Muscle of back (tissue), 3 donors: ENCODE measurements at regions not wholly inside any gene's neighbourhood (a gene's known extent, or its start where the extent isn't known, plus 50 kb on each side); places are given as distances from the start of the nearest gene placed in this dataset.
"Not testable (repeated sequence)": the region's sequence is repeated elsewhere in the genome, so short reads cannot be mapped to it uniquely, and the experiment has no call there.

ENCODE experiments used
- DNase-seq, 3 donors: peaks; one replicate each; pipeline versions ENCODE4 v3.0.0 to v3.0.0-alpha.2; 2013

DNA sequence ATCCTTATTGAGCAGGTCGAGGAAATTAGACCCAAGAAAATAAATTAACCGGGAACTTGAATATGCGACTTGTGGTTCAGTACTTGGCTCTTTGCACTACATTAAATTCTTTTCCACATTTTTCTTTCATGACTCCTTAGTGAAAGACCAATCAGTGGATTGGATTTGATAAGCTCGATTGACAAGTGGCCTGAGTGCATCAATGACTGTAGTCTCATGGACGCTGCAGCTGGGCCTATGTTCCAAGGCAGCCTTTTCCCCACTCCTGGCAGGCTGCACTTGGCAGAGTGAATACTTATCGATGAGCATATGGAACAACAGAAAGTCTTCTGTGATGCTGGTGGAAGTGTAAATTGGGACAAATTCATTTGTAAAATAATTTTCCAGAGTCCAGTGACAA lies 210.8 kb upstream of the EXOC2 start:
- DNase-seq: no peak

DNA sequence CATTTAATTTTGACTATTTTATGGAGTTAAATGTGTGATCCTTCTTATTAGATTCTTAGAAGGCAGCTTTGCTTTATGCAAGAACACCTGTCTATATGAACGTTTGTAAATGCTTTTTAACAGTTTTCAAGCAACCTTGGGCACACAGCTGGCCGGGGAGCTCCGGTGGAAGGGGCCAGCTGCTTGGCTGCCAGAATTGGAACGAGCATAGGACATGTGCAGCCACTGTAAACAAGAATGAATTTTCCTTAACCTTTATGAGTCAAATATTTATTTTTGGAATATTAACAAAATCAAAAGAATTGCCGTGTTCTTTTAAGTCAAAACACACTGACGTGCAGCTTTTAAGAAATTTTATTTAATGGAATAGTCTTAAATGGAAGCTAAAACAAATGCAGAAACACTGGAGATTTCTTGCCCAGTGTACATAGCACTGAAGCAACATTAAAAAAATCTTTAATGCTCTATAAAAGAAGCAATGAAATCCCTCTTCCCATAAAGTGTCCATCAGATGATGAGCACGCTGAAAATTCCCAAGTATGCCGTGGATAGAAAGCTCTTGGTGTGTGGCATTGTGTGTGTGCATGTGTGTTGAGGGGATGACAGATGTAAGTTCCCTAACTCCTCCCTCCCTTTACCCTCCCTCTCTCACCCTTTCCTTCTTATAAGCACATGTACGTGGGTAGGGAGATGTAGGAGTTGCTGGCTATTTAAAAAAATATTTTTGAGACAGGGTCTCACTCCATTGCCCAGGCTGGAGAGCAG lies 208.9 kb upstream of the EXOC2 start:
- peak in 1 of 3 donors; percentile 15 for DNase-seq

DNA sequence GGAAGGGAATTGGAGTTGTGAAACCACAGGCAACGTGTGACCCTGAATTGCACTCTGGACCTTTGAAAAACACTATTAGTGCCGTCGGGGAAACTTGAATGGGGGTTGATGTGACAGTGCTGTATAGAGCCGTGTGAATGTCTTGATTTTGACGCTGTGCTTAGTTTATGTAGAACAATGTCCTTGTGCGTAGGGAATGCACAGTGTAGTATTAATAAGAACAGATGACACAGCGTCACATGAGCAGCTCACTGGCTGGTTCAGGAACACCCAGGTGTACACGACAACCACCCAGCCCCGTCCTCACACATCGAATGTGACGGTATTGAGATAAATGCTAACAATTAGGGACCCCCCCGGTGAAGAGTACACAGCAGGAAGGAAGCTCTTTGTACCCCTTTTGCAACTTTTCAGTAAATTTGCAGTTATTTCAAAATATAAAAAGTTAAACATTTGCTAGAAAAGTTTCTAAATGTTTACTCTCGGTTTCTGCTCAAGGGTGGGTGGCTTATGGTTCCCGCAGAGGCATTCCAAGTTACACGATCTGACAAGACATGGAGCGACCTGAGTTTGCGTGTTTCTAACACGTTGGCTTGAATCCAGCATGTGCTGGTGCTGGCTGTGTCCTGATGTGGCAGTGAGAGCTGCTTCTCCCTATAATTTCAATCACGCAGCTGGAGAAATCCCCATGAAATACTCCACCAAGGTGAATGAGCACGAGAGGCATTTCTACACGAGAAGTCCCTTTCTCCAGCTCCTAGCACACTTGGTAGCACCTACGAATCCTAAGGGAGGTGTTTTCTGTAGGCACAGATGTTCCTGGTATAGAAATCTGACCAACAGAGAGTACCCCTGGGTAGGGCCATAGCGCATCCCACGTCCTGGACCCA lies 208.0 kb upstream of the EXOC2 start:
- no peak for DNase-seq

DNA sequence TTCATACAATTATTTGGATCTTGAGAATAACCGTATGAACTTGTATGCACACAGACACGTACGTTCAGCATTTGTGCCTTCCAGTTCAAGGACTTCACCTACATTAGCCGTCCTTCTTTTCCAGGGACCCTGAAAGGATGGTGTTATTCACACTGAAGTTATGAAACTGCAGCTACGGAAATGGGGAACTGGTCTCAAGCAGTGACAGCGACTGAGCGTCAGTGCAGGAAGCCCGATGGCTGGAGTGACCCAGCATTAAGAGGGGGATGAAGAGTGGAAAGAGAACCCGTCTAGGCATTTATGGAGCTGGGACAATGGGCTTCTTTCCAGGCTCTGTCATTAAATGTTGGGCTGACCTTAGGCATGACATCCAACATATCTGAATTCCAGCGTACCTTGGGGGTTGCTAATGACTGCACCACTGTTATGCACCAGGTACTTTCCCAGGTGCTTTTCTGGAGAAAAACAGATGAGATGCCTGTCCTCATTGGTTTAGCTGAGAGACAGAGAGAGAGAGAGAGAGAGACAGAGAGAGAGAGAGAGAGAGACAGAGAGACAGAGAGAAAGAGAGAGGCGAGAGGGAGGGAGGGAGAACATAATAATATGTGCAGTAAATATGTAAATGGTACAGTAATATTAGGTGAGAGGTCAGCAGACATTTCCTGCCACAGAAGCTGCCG lies 204.7 kb upstream of the EXOC2 start:
- DNase-seq: no peak

DNA sequence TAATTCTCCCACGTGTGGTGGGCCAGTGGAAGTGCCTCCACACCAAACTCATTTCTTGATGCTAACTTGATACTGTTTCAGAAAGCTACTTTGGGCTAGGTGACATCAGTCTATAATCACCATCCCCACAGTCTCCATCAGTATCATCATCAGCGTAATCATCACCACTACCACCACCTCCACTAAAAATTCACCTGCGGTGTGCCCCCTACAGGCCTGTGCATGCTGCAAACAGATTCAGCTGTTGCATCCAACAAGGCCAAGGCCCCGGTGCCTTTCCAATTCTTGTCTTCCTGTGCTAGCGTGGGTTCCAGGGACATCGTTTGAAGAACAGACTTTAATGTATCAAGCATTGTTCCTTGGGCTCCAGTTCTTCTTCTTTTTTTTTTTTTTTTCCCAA lies 201.3 kb upstream of the EXOC2 start:
- DNase-seq: no peak

DNA sequence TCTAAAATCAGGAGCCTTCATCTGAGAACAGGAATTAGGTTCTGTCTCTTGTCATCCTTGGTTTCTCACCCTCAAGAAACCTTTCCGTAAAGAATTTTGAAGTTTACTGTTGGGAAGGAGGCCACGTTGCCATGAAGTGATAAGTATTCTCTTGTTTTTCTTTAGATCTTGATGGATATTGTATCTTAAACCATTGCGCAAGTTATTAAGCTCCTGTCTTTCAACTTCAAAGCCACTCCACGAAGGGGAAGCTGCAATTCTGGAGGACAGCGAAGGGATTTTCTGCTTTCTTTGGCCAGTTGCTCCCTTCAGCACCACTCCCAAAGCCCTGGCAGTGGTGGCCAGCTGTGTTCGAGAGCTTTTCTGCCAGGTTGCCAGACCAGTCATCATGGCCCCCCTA lies 198.1 kb upstream of the EXOC2 start:
- no peak for DNase-seq

DNA sequence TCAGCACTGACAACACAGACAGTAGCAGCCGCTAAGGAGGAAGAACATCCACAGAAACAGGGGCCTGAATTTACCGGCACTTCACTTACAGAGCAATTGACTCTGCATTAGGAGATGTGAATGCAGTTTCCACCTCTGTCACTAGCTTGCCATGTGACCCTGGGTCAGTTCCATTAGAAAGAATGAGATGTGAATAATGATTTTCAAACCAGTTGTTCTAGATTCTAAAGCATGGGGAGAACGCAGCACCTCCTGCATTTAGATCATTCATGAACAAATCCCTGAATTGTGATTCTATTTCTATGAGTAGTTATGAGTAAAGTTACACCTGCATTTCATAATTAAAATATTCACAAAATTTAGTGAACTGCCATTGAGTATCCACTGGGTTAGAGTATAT lies 197.3 kb upstream of the EXOC2 start:
- DNase-seq: no peak

DNA sequence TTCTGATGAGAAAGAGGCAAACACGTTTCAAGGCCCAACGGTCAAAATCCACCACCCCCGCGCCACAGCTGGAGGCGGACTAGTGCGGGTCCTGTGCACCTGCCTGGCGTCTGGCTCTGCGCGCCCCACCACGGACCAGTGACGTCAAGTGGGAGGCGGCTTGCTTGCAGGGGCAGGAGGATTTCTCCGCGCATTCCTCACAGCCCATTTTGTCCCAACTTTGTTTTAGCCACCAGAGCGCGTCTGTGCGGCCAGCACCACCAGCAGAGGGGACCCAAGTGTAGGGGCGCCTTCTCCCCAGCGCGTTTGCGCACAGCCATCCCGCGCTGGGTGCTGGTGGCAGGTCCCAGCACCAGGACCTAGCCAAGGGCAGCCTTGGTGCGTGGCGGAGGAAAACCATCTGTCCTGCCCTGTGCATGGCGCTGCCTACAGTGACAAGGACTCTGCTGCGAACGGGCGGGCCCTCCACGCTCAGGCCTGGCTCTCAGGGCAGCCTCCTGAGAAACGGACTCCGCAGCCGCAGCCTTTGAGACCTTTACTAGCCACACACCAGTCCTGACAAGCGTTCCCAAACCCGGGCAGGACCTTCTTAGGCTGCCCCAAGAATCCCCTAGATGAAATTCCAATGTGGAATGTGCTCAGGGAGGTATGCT lies 194.8 kb upstream of the EXOC2 start:
- no peak for DNase-seq

DNA sequence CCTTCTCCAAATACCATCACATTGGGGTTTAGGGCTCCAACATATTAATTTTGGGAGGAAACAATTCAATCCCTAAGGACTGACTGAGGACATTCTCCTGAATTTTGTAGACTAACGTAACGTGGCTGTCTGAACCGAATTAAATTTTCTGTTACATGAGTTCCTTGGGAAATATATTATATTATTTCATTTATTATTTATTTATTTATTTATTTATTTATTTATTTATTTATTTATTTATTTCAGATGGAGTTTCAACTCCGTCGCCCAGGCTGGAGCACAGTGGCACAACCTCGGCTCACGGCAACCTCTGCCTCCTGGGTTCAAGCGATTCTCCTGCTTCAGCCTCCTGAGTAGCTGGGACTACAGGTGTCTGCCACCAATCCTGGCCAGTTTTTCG lies 193.2 kb upstream of the EXOC2 start:
- DNase-seq: not testable (repeated sequence)

DNA sequence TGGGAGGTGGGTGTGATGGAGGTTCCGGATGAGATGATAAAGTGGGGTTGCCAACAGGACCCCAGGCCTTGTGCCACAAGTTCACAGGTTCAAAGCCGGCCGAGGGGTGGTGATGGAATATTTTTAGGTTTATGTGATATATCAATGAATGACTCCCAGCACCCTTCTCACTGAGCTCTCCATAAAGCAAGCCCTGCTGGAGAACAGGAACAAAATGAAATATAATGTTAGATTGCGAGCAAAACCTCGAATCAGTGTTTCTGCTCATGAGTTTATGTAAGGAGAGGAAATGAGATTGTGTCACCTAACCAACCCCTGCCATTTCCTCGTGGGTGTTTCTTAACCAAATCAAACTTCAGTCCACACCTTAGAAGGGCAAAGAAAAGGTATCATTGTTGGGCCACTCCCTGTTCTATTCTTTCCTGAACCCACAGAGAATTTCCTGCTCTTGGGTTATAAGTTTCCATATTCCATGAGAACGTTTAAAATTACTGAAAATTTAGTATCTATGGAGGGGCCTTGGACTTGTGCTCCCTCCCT lies 192.2 kb upstream of the EXOC2 start:
- DNase-seq: no peak

DNA sequence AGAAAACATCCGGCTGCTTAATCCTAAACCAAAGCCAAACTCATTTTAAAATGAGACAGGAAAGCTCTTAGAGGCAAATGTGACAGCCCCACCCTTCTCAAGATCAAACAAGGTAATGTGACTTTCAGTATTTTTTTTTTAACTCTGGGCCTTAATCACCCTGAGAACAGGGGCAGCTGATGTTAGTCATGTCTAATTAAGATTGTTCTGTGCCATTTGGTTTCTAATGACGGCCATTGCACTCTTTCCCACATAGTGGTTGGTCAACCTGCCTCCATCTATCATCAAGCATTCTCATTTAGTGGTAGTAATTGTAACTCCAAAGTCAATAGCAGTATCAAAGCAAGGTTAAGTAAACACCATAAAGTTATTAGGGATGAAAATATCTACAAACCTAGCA lies 191.6 kb upstream of the EXOC2 start:
- no peak for DNase-seq

DNA sequence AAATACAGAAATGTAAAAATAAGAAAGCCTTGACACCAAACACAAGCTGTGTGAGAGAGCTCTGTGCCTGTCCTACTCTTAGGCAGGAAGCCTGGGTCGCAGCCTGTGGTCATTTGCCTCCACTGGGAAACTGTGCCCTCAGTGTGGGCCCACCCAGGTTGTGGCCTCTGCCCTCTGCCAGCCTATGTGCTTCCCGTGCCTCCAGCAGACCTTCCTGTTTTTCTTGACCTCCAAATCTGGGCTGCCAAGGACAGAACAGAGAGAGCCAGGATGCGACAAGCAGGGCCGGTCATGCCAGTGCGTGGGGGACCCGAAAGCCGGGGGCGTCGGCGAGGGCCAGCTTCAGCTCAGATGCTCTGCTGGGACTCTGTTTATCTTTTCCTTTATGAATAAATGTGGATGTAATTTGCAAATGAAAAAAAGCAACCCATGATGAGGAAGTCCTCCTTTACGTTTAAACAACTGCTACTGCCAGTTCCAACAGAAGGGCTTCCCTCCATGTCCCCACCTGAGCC lies 189.2 kb upstream of the EXOC2 start:
- DNase-seq: no peak

DNA sequence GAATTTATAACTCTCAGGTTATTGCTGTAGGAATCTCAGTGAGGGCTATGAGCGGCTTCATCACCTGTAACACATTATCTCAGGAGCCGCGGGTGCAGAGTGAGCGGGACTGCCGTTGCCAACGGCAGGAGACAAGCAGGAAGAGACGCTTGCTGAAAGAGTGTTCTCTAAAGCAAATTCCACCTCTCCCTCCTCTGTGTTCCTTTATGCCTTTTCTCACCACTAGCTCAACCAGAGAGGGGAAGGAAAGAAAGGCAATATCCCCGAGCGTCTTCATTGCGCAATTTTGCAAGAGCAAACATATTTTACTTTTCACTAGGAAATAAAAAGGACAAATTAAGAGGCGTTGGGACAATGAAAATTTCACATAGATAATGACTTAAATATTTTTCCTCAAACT lies 185.2 kb upstream of the EXOC2 start:
- DNase-seq: no peak

DNA sequence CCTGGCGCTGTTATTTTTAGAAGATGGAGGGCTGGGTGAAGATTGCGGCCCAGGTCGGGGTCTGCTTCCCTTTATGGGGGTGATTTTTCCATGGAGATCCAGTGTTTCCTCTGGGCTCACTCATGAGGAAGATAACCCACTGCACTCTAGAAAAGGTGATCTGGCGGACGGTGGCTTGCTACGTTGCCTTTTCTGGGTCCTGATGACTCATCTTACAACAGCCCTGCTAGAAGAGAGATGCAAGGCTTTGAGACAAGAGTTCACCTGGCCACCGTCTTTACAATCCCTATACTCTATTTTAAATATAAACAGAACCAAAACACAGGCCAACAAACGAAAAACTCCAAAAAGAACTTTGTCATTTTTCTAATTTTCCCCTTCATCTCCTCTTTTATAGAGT lies 182.1 kb upstream of the EXOC2 start:
- DNase-seq: no peak

DNA sequence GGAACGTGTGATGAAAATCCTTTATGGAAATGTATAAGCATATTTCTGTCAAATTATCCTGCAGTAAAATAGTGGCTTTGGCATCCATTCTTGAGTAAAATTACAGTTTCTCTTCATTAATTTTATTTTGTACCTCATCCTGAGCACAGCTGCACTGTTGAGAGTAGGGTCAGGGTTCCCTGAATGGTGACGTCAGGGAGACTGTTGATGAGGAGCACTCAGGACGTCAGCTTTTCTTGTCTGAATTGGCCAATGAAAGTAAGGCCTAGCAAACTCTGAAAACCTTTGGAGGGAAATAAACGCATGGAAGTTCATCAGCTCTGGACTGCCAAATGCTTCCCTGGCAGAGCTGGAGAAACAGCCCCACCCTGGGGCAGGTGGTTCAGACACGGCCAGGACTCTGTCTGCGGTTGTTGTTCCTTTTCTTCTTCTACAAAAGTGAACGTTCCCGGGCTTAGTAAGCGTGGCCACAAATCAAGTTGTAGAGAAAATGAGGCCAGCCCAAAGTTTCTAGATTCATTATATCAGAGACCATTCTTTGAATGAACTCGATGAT lies 179.7 kb upstream of the EXOC2 start:
- DNase-seq: no peak

DNA sequence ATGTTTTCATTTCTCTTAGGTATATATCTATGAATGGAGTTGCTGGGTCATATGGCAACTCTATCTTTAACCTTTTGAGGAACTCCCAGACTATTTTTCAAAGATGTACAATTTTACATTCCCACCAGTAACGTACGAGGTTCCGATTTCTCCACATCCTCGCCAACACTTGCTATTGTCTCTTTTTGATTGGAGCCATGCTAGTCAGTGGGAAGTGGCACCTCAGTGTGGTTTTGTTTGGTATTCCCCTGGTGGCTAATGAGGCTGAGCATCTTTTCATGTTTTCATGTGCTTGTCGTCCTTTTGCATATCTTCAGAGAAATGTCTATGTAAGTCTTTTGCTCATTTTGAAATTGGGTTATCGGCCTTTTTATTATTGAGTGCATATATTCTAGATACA lies 178.6 kb upstream of the EXOC2 start:
- no peak for DNase-seq

DNA sequence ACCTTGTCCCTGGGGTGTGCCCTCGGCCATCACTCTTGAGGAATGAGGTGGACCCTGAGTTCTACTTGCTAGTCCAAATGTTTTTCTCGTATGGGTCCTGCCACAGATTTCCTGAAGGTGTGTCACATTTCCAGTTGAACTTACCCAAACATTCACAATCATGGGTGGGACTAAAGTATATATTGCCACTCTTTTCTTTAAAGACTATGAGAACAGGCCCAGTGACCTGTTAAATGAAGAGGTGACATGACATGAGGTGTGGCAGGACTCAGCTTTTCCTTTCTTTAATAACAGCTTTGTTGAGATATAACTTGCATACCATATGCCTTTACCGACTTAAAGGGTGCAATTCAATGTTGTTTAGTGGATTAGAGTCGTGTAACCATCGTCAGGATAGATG lies 177.2 kb upstream of the EXOC2 start:
- no peak for DNase-seq

DNA sequence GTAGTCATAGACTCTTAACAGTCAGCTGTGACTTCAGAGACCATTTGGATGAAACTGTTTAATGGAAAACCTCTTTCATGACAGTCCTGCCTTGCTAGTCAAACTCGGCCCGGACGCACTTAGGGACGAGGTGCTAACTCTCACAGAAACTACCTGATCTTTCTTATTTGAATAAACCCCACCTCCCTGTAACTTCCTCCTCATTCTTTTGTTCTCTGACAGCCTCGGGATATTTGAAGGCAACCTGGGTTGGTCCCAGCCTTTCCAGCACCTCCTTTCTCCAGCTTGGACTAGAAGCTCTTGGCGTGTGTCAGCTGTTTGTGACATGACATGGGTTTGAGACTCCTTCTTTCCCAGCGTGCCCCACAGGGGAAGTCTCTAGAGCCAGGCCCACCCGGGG lies 175.3 kb upstream of the EXOC2 start:
- DNase-seq: no peak

DNA sequence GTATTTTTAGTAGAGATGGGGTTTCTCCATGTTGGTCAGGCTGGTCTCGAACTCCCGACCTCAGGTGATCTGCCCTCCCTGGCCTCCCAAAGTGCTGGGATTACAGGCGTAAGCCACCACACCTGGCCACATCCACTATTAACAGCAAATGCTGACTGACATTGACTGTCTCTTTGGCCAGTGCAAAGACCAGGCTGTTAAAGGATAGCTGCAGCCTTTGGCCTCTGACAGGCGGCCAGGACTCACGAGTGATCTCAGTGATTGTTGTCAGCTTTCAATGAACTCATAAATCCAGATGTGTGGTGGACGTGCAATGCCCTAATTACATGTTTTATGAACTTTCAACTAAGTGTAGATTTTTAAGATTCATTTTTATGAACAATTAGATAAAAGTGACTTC lies 174.4 kb upstream of the EXOC2 start:
- DNase-seq: no peak

DNA sequence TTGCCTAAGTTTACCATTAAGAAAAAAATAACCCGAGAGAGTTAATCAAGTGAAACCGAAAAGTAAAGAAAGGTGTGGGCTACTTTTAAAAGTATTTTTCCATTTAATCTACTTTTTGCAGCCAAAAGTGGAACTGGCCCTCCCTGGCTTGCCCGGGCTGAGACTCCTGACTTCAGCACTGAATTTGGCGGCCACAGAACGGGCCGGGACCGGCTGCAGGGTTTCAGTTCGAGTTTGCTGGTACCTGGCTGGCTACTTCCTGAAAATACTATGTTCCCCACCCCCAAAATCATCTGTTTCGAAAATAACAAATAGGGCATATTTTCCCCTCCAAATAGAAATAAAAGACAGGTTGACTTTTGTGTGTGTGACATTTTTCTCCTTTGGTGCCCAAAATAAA lies 173.4 kb upstream of the EXOC2 start:
- DNase-seq: no peak

DNA sequence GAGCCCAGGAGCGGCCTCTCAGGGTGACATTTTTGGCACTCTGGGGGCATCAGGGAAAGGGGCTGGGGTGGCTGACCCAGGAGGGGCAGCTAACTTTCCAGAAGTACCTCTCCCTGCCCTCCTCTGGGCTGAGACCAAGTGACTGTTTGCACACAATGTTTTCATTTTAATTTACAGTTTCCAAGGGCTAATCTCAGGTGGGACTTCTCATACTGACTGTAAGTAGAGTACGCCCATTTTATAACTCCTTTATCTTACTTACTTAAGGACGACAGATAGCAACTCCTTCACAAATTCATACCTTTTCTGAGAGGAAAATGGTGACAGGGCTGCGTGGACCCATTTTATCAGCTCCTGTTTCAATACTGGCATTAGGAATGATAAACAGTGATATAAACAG lies 172.9 kb upstream of the EXOC2 start:
- DNase-seq: no peak
